ENCODE measurements at regions not wholly inside any gene's neighbourhood (a gene's known extent, or its start where the extent isn't known, plus 50 kb on each side); places are given as distances from the start of the nearest gene placed in this dataset.
A peak's percentile ranks its signal among the peaks of the same experiment; 100 is the strongest.

GRCh38 chr3:40661284-40661683, 136.5 kb downstream of the ZNF621 start:
- no peaks in the 10 kb centered on the region for H3K36me3 ChIP-seq (ENCODE audit: control insufficient read depth, insufficient read depth, low read length)
- no peak for DNase-seq
- no CpG with 5 or more reads among the region's 1 CpG for WGBS (ENCODE audit: insufficient coverage)
- H3K9me3 ChIP-seq (replicated peaks; ENCODE audit: control insufficient read depth, low read depth, low read length): no peaks in the 10 kb centered on the region
- H3K4me1 ChIP-seq (ENCODE audit: control insufficient read depth, insufficient read depth, low read length): no peaks in the 10 kb centered on the region
- H3K27ac ChIP-seq (ENCODE audit: low read length): no peak overlapping the region
- no peak overlapping the region for H3K4me3 ChIP-seq (ENCODE audit: low read length)
- H3K27me3 ChIP-seq (ENCODE audit: control insufficient read depth, insufficient read depth, low read length): no peaks in the 10 kb centered on the region

DNA sequence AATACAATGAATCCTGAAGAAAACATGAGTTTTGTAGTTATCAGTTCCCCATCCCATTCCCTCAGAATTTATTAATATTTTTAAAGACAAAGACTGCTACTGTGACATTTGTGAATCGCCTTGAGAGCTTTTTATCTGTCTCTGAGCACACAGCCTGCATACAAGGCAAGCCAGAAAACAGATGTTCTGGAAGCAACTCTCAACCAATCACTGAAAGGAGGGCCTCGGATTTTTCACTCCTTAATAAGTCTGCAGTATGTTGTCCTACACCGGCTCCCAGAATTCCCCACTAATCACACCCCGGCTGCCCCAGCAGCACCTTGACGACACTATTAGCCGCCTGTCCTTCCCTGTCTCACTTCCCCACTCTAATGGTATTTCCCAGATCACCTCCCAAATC, 138.5 kb downstream of the ZNF621 start:
- peak; percentile 69 for DNase-seq
- WGBS (ENCODE audit: insufficient coverage): 22% methylated on average over 6 of the region's 6 CpGs
- Histone ChIP-seq H3K27me3 (ENCODE audit: control insufficient read depth, insufficient read depth, low read length) (no peaks in the 10 kb centered on the region), H3K9me3 (replicated peaks; ENCODE audit: control insufficient read depth, low read depth, low read length) (no peaks in the 10 kb centered on the region), H3K4me1 (ENCODE audit: control insufficient read depth, insufficient read depth, low read length) (no peaks in the 10 kb centered on the region), H3K4me3 (ENCODE audit: low read length) (no peak overlapping the region), H3K27ac (ENCODE audit: low read length) (peak overlapping the region; percentile 58), H3K36me3 (ENCODE audit: control insufficient read depth, insufficient read depth, low read length) (no peaks in the 10 kb centered on the region)

DNA sequence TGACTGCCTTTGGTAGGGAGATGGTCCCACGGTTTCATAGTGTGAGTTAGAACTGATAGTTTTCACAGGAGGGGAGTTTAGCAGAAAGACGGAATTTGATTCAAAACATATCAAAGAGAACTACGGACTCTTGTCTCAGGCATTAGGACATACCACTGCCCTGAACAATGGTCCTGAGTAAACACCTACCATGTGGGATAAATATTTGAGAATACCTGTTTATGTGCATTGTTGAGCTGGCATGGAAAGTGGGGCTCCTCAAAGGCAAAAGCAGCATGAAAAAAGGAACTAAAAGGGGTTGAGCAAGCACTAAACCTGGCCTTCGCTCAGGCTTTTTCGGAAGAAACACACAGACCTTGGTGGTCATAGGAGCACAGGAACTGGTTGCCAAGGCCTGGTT, 144.4 kb downstream of the ZNF621 start:
- H3K9me3 ChIP-seq (replicated peaks; ENCODE audit: control insufficient read depth, low read depth, low read length): no peaks in the 10 kb centered on the region
- H3K36me3 ChIP-seq (ENCODE audit: control insufficient read depth, insufficient read depth, low read length): no peaks in the 10 kb centered on the region
- 60% methylated on average over 1 of the region's 5 CpGs for WGBS (ENCODE audit: insufficient coverage)

DNA sequence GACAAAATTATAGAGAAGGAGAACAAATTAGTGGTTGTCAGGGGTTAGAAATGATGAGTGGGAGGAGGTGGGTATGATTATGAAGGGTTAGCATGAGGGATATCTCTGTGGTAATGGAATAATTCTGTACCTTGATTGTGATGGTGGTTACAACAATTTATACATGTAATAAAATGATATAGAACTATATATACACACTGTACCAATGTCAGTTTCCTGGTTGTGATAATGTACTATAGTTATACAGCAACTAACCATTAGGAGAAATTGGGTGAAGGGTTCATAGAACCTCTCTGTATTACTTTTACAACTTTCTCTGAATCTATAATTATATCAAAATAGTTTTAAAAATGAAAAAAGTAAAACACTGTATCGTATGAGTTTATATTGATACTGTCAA, 148.1 kb downstream of the ZNF621 start:
- Histone ChIP-seq H3K27me3 (ENCODE audit: control insufficient read depth, insufficient read depth, low read length) (no peaks in the 10 kb centered on the region), H3K36me3 (ENCODE audit: control insufficient read depth, insufficient read depth, low read length) (no peaks in the 10 kb centered on the region), H3K4me1 (ENCODE audit: control insufficient read depth, insufficient read depth, low read length) (no peaks in the 10 kb centered on the region), H3K9me3 (replicated peaks; ENCODE audit: control insufficient read depth, low read depth, low read length) (peaks cover 3% of the 10 kb centered on the region), H3K4me3 (ENCODE audit: low read length) (no peak overlapping the region), H3K27ac (ENCODE audit: low read length) (no peak overlapping the region)
- WGBS (ENCODE audit: insufficient coverage): no CpG with 5 or more reads among the region's 1 CpG
- DNase-seq: no peak

More for the DNA sequence above, 144.4 kb downstream of the ZNF621 start:
- H3K4me1 ChIP-seq (ENCODE audit: control insufficient read depth, insufficient read depth, low read length): no peaks in the 10 kb centered on the region
- H3K27ac ChIP-seq (ENCODE audit: low read length): no peak overlapping the region
- no peak overlapping the region for H3K4me3 ChIP-seq (ENCODE audit: low read length)
- no peaks in the 10 kb centered on the region for H3K27me3 ChIP-seq (ENCODE audit: control insufficient read depth, insufficient read depth, low read length)
- DNase-seq: no peak

GRCh38 chr3:40677321-40677720, 152.6 kb downstream of the ZNF621 start:
- 60% methylated on average over 2 of the region's 3 CpGs for WGBS (ENCODE audit: insufficient coverage)

GRCh38 chr3:40677749-40678148, 153.0 kb downstream of the ZNF621 start:
- H3K4me1 ChIP-seq (ENCODE audit: control insufficient read depth, insufficient read depth, low read length): no peaks in the 10 kb centered on the region
- no CpG with 5 or more reads among the region's 3 CpGs for WGBS (ENCODE audit: insufficient coverage)
- no peak overlapping the region for H3K4me3 ChIP-seq (ENCODE audit: low read length)
- no peaks in the 10 kb centered on the region for H3K27me3 ChIP-seq (ENCODE audit: control insufficient read depth, insufficient read depth, low read length)
- DNase-seq: no peak
- H3K27ac ChIP-seq (ENCODE audit: low read length): no peak overlapping the region
- H3K36me3 ChIP-seq (ENCODE audit: control insufficient read depth, insufficient read depth, low read length): no peaks in the 10 kb centered on the region
- H3K9me3 ChIP-seq (replicated peaks; ENCODE audit: control insufficient read depth, low read depth, low read length): peaks cover 3% of the 10 kb centered on the region

More at GRCh38 chr3:40677321-40677720, 152.6 kb downstream of the ZNF621 start:
- H3K4me3 ChIP-seq (ENCODE audit: low read length): no peak overlapping the region
- H3K36me3 ChIP-seq (ENCODE audit: control insufficient read depth, insufficient read depth, low read length): no peaks in the 10 kb centered on the region
- no peaks in the 10 kb centered on the region for H3K4me1 ChIP-seq (ENCODE audit: control insufficient read depth, insufficient read depth, low read length)
- peaks cover 3% of the 10 kb centered on the region for H3K9me3 ChIP-seq (replicated peaks; ENCODE audit: control insufficient read depth, low read depth, low read length)
- no peak overlapping the region for H3K27ac ChIP-seq (ENCODE audit: low read length)
- H3K27me3 ChIP-seq (ENCODE audit: control insufficient read depth, insufficient read depth, low read length): no peaks in the 10 kb centered on the region
- no peak for DNase-seq

DNA sequence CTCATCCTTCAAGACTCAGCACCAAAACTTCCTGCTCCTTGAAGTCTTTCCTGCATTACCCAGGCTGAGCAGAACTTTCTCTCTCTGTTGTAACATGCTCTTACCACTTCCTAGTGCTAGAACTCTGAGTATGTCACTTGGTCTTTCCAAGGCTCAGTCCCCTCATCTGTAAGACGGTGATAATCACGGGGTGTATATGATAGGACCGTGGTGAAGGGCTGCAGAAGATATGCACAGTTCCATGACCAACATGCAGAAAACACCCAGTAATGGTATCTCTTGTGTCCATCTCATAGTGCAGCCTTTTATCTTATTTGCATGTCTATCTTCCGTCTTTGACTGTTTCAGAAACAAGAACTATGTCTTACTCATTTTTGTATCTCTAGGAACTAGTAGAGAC, 154.5 kb downstream of the ZNF621 start:
- Histone ChIP-seq H3K27me3 (ENCODE audit: control insufficient read depth, insufficient read depth, low read length) (no peaks in the 10 kb centered on the region), H3K36me3 (ENCODE audit: control insufficient read depth, insufficient read depth, low read length) (no peaks in the 10 kb centered on the region), H3K4me3 (ENCODE audit: low read length) (no peak overlapping the region), H3K27ac (ENCODE audit: low read length) (no peak overlapping the region), H3K4me1 (ENCODE audit: control insufficient read depth, insufficient read depth, low read length) (no peaks in the 10 kb centered on the region), H3K9me3 (replicated peaks; ENCODE audit: control insufficient read depth, low read depth, low read length) (peaks cover 3% of the 10 kb centered on the region)
- no peak for DNase-seq
- WGBS (ENCODE audit: insufficient coverage): no CpG with 5 or more reads among the region's 4 CpGs

DNA sequence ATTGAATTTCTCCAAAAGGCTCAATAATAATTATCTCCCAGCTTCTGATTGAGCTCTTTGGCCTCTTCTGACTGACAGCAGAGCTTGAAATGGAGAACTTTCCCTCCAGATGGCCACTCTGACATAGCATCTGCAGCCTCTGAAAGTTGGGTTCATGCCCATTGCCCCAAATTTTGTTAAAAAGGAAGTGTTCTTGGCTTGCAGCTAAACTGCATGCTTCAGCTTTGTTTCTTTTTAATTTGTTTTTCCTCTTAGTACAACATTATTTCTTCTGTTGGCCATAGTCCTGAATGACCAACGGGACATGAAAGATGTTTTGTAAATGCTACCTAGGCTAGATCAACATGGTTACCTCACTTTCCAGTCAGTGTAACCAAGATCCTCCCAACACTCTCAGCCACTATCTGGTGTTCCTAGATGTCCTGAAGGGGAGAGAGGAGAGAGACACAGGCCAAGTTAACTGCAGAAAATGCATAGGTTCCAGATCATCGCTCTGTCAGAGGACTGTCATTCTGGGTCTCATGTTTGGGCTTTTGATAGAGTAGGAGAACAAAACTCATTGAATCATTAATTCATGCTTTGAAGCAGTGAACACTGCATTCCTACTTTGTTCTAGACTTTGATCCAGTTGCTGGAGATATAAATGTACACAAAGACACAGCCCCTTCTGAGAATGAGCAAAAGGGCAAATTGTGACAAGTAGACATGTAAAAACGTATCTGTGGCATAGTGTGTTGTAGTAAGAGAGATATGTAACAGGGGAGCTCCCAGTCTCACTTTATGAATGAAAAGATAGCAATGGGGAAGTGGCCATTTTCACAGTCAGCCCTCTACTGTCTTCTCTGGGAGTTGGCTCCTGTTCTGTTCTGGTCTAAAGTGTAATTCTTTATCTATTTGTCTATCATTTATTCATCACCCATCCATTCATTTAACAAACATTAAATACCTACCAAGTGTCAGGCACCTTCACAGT, 156.2 kb downstream of the ZNF621 start:
- no peaks in the 10 kb centered on the region for H3K27me3 ChIP-seq (ENCODE audit: control insufficient read depth, insufficient read depth, low read length)
- peak; percentile 35 for DNase-seq
- H3K27ac ChIP-seq (ENCODE audit: low read length): no peak overlapping the region
- no peaks in the 10 kb centered on the region for H3K36me3 ChIP-seq (ENCODE audit: control insufficient read depth, insufficient read depth, low read length)
- H3K4me3 ChIP-seq (ENCODE audit: low read length): no peak overlapping the region
- WGBS (ENCODE audit: insufficient coverage): 71% methylated on average over 1 of the region's 3 CpGs
- H3K9me3 ChIP-seq (replicated peaks; ENCODE audit: control insufficient read depth, low read depth, low read length): no peaks in the 10 kb centered on the region
- no peaks in the 10 kb centered on the region for H3K4me1 ChIP-seq (ENCODE audit: control insufficient read depth, insufficient read depth, low read length)

DNA sequence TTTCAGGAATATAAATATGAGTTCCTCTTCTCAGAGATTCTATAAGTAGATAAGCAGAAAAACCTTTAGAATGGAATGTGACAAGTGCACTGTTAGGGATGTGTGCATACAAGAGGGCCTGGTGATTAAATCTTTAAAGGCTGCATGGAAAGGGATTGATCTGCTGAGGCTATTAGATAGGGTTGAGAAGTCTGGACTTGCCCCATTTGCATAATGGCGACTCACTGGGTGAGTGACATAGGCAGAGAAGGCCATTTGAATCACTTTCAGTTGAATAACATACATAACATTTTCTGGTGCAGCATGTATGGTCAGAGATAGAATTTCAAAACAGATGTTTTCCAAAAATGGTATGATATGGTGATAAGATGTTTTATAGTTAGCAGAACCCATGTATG, 156.9 kb downstream of the ZNF621 start:
- DNase-seq: no peak
- Histone ChIP-seq H3K9me3 (replicated peaks; ENCODE audit: control insufficient read depth, low read depth, low read length) (no peaks in the 10 kb centered on the region), H3K27me3 (ENCODE audit: control insufficient read depth, insufficient read depth, low read length) (no peaks in the 10 kb centered on the region), H3K4me3 (ENCODE audit: low read length) (no peak overlapping the region), H3K36me3 (ENCODE audit: control insufficient read depth, insufficient read depth, low read length) (no peaks in the 10 kb centered on the region), H3K27ac (ENCODE audit: low read length) (no peak overlapping the region), H3K4me1 (ENCODE audit: control insufficient read depth, insufficient read depth, low read length) (no peaks in the 10 kb centered on the region)
- no CpG with 5 or more reads among the region's 1 CpG for WGBS (ENCODE audit: insufficient coverage)

DNA sequence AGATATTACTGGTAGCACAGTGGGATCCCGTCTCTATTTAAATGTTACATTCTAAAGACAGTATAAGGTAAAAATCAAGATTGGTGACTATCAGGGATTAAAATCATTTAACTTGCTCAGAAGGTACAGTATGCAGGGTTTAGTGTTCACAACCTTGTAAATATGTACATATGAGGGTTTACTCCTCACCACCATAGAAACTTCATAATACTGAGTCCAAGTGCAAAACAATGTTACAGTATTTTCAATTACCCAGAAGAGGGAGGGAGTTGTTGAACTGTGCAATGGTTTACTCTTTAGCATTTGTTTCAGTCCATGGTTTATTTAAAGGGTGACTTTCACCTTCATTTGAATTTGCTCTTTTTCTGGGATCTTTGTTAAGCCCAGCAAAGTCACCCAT, 165.1 kb downstream of the ZNF621 start:
- Histone ChIP-seq H3K36me3 (ENCODE audit: control insufficient read depth, insufficient read depth, low read length) (no peaks in the 10 kb centered on the region), H3K4me3 (ENCODE audit: low read length) (no peak overlapping the region), H3K4me1 (ENCODE audit: control insufficient read depth, insufficient read depth, low read length) (peaks cover 18% of the 10 kb centered on the region), H3K27me3 (ENCODE audit: control insufficient read depth, insufficient read depth, low read length) (no peaks in the 10 kb centered on the region), H3K9me3 (replicated peaks; ENCODE audit: control insufficient read depth, low read depth, low read length) (no peaks in the 10 kb centered on the region), H3K27ac (ENCODE audit: low read length) (no peak overlapping the region)
- WGBS (ENCODE audit: insufficient coverage): no CpG with 5 or more reads among the region's 1 CpG
- DNase-seq: no peak

All from muscle of leg (tissue), 3 donors.